ENCODE measurements at regions not wholly inside any gene's neighbourhood (a gene's known extent, or its start where the extent isn't known, plus 50 kb on each side); places are given as distances from the start of the nearest gene placed in this dataset.
"Not testable (repeated sequence)": the region's sequence is repeated elsewhere in the genome, so short reads cannot be mapped to it uniquely, and the experiment has no call there.

GRCh38 chrX:140633105-140633504 lies 76.5 kb upstream of the LINC00632 start:
- H3K9me3 ChIP-seq (ENCODE audit: low read depth); H3K36me3 ChIP-seq; H2AFZ ChIP-seq (replicated peaks); H3K27ac ChIP-seq; H3F3A ChIP-seq (ENCODE audit: low read depth); H3K36me3 Mint-ChIP-seq; H3K27me3 Mint-ChIP-seq (ENCODE audit: insufficient read depth, low read depth); H3K4me2 ChIP-seq; H3K27ac Mint-ChIP-seq; H4K20me1 ChIP-seq (ENCODE audit: low read depth); H3K9ac ChIP-seq; H3K27me3 ChIP-seq; H3K4me3 ChIP-seq; H3K9me3 Mint-ChIP-seq; H3K4me3 Mint-ChIP-seq; H3K4me1 ChIP-seq; H3K4me1 Mint-ChIP-seq; H3K79me2 ChIP-seq (ENCODE audit: low read depth); DNase-seq (ENCODE audit: low spot score): not testable (repeated sequence)

- Histone ChIP-seq H3K27me3 (no peaks in the 10 kb centered on the region), H4K20me1 (ENCODE audit: low read depth) (no peaks in the 10 kb centered on the region), H3K79me2 (ENCODE audit: low read depth) (no peaks in the 10 kb centered on the region), H3K4me2 (no peak overlapping the region), H3F3A (ENCODE audit: low read depth) (no peaks in the 10 kb centered on the region), H3K36me3 (no peaks in the 10 kb centered on the region), H3K27ac (no peak overlapping the region), H3K4me3 (no peak overlapping the region), H3K4me1 (no peaks in the 10 kb centered on the region), H3K9me3 (ENCODE audit: low read depth) (peaks cover 16% of the 10 kb centered on the region), H2AFZ (replicated peaks) (no peak overlapping the region), H3K9ac (no peak overlapping the region)
- Mint-ChIP-seq H3K36me3 (no peaks in the 10 kb centered on the region), H3K27ac (no peak overlapping the region), H3K4me3 (no peak overlapping the region), H3K4me1 (no peaks in the 10 kb centered on the region), H3K9me3 (no peaks in the 10 kb centered on the region), H3K27me3 (ENCODE audit: insufficient read depth, low read depth) (peaks cover 3% of the 10 kb centered on the region)
- no peak for DNase-seq (ENCODE audit: low spot score)
- TF ChIP-seq EZH2 (IDR thresholded peaks at IDR 0.05), result no peak
- no peak for TF ChIP-seq EZH2phosphoT487 (IDR thresholded peaks at IDR 0.05)
- TF ChIP-seq CTCF (IDR thresholded peaks at IDR 0.05), result no peak
These were observed 101.4 kb upstream of the LINC00632 start for GRCh38 chrX:140608111-140608510.

GRCh38 chrX:140602140-140602539 lies 97.3 kb upstream of the SOX3 start:
- Histone ChIP-seq H3K9me3 (ENCODE audit: low read depth) (peaks cover under 1% of the 10 kb centered on the region), H3K27ac (no peak overlapping the region), H3K9ac (no peak overlapping the region), H4K20me1 (ENCODE audit: low read depth) (no peaks in the 10 kb centered on the region), H3K4me3 (no peak overlapping the region), H3K27me3 (no peaks in the 10 kb centered on the region), H2AFZ (replicated peaks) (no peak overlapping the region), H3K79me2 (ENCODE audit: low read depth) (no peaks in the 10 kb centered on the region), H3K4me2 (no peak overlapping the region), H3K36me3 (no peaks in the 10 kb centered on the region), H3F3A (ENCODE audit: low read depth) (no peaks in the 10 kb centered on the region), H3K4me1 (no peaks in the 10 kb centered on the region)
- Mint-ChIP-seq H3K36me3 (no peaks in the 10 kb centered on the region), H3K4me1 (peaks cover 13% of the 10 kb centered on the region), H3K4me3 (no peak overlapping the region), H3K27me3 (ENCODE audit: insufficient read depth, low read depth) (peaks cover 2% of the 10 kb centered on the region), H3K9me3 (no peaks in the 10 kb centered on the region), H3K27ac (no peak overlapping the region)
- DNase-seq (ENCODE audit: low spot score), result no peak
- TF ChIP-seq EZH2phosphoT487 (IDR thresholded peaks at IDR 0.05), result no peak
- TF ChIP-seq EZH2 (IDR thresholded peaks at IDR 0.05), result no peak
- TF ChIP-seq CTCF (IDR thresholded peaks at IDR 0.05), result no peak

GRCh38 chrX:140599851-140600250 lies 95.0 kb upstream of the SOX3 start:
- no peaks in the 10 kb centered on the region for H3K79me2 ChIP-seq (ENCODE audit: low read depth)
- Mint-ChIP-seq H3K4me1 (peaks cover 13% of the 10 kb centered on the region), H3K36me3 (no peaks in the 10 kb centered on the region), H3K9me3 (no peaks in the 10 kb centered on the region), H3K27ac (no peak overlapping the region), H3K4me3 (no peak overlapping the region), H3K27me3 (ENCODE audit: insufficient read depth, low read depth) (peaks cover 2% of the 10 kb centered on the region)
- no peak for DNase-seq (ENCODE audit: low spot score)
- no peak overlapping the region for H2AFZ ChIP-seq (replicated peaks)
- no peaks in the 10 kb centered on the region for H4K20me1 ChIP-seq (ENCODE audit: low read depth)
- no peaks in the 10 kb centered on the region for H3K4me1 ChIP-seq
- H3K27me3 ChIP-seq, result no peaks in the 10 kb centered on the region
- no peak overlapping the region for H3K4me2 ChIP-seq
- H3K4me3 ChIP-seq, result no peak overlapping the region
- no peaks in the 10 kb centered on the region for H3F3A ChIP-seq (ENCODE audit: low read depth)
- no peak overlapping the region for H3K27ac ChIP-seq
- no peaks in the 10 kb centered on the region for H3K9me3 ChIP-seq (ENCODE audit: low read depth)
- H3K9ac ChIP-seq, result no peak overlapping the region
- no peaks in the 10 kb centered on the region for H3K36me3 ChIP-seq
- TF ChIP-seq EZH2phosphoT487 (IDR thresholded peaks at IDR 0.05) (no peak), EZH2 (IDR thresholded peaks at IDR 0.05) (no peak), CTCF (IDR thresholded peaks at IDR 0.05) (no peak)

All from neural progenitor cell (in vitro differentiated cells).